B cell (primary cell): ENCODE measurements at regions not wholly inside any gene's neighbourhood (a gene's known extent, or its start where the extent isn't known, plus 50 kb on each side); places are given as distances from the start of the nearest gene placed in this dataset.
"Not testable (repeated sequence)": the region's sequence is repeated elsewhere in the genome, so short reads cannot be mapped to it uniquely, and the experiment has no call there.

ENCODE experiments used
- ATAC-seq: fragments of 200-7000 bp; cut with Tn5 transposase; one replicate; pipeline ENCODE4 v1.10.0; 2021; ENCODE audit warnings: low read depth, mild to moderate bottlenecking, moderate number of reproducible peaks, moderate library complexity
- CTCF ChIA-PET: fragments of 350-600 bp; sonication (Branson Sonifier 250); formaldehyde crosslinking; loops from one replicate; lab custom pipeline; 2021; ENCODE audit warnings: antibody characterized with exemption, inconsistent platforms; lab: Charles Lee
- POLR2A ChIA-PET: fragments of 350-600 bp; sonication (Branson Sonifier 250); formaldehyde crosslinking; loops from one replicate; lab custom pipeline; 2021; ENCODE audit warnings: antibody characterized with exemption; lab: Charles Lee
- DNase-seq: peaks from one replicate; pipeline ENCODE4 v3.0.0; 2013
- H2AFZ ChIP-seq: 2 replicates; pipeline ENCODE4 v1.6.1; 2012; ENCODE audit warnings: mild to moderate bottlenecking, low read depth, low read length; ENCODE audit not compliant: insufficient read depth, poor library complexity, severe bottlenecking
- H3K27ac ChIP-seq, 2 donors: 1 replicate in 1 of 2; 2 replicates in 1 of 2; pipeline ENCODE4 v1.5.1; 2012 to 2013; ENCODE audit warnings: low read length in 2 of 2, mild to moderate bottlenecking in 2 of 2, moderate library complexity in 1 of 2
- H3K27me3 ChIP-seq, 4 experiments: fragments of 200-600 bp in 1 of 4; sonication (generic) in 1 of 4; replicated peaks in 1 of 4; 1 replicate in 2 of 4; 2 replicates in 2 of 4; pipeline versions ENCODE4 v1.6.1 to v1.7.0; 2013 to 2016; ENCODE audit warnings: low read length in 3 of 4, mild to moderate bottlenecking in 2 of 4, mixed read lengths in 1 of 4, moderate library complexity in 1 of 4; ENCODE audit not compliant: insufficient read depth in 4 of 4, control insufficient read depth in 3 of 4; ENCODE audit errors: control extremely low read depth in 1 of 4
- H3K36me3 ChIP-seq, 2 experiments: replicated peaks in 1 of 2; 1 replicate in 1 of 2; 2 replicates in 1 of 2; pipeline versions ENCODE4 v1.6.1 to v1.7.1; 2013; ENCODE audit warnings: low read length in 1 of 2; ENCODE audit not compliant: insufficient read depth in 2 of 2, control insufficient read depth in 1 of 2; ENCODE audit errors: control extremely low read depth in 1 of 2, extremely low read depth in 1 of 2
- H3K4me1 ChIP-seq, 2 donors: fragments of 200-600 bp in 1 of 2; sonication (generic) in 1 of 2; 1 replicate in 1 of 2; 2 replicates in 1 of 2; pipeline versions ENCODE4 v1.5.1 to v1.6.1; 2013 to 2017; ENCODE audit warnings: low read length in 2 of 2; ENCODE audit not compliant: control insufficient read depth in 2 of 2, insufficient read depth in 2 of 2
- H3K4me2 ChIP-seq: replicated peaks from 2 replicates; pipeline ENCODE3; 2012; ENCODE audit warnings: mild to moderate bottlenecking, low read depth, low read length; ENCODE audit not compliant: poor library complexity, severe bottlenecking
- H3K4me3 ChIP-seq, 5 experiments: fragments of 200-600 bp in 1 of 5; sonication (generic) in 1 of 5; 1 replicate in 3 of 5; 2 replicates in 2 of 5; pipeline versions ENCODE4 v1.5.1 to v1.7.0; 2011 to 2016; ENCODE audit warnings: low read length in 4 of 5, mild to moderate bottlenecking in 4 of 5, low read depth in 2 of 5, control low read depth in 1 of 5, moderate library complexity in 1 of 5; ENCODE audit not compliant: insufficient read depth in 1 of 5; ENCODE audit errors: control extremely low read depth in 1 of 5, extremely low read depth in 1 of 5
- H3K79me2 ChIP-seq: fragments of 200-600 bp; sonication (generic); one replicate; pipeline ENCODE4 v1.6.0; 2016; ENCODE audit warnings: low read length; ENCODE audit not compliant: control insufficient read depth, insufficient read depth
- H3K9ac ChIP-seq: fragments of 200-600 bp; sonication (generic); 2 replicates; pipeline ENCODE4 v1.6.1; 2017; ENCODE audit warnings: mild to moderate bottlenecking, low read length, moderate library complexity
- H3K9me3 ChIP-seq, 3 donors: one replicate each; pipeline versions ENCODE4 v1.6.1 to v1.7.1; 2013; ENCODE audit warnings: low read length in 2 of 3; ENCODE audit not compliant: control insufficient read depth in 2 of 3, insufficient read depth in 1 of 3; ENCODE audit errors: control extremely low read depth in 1 of 3
- H4K20me1 ChIP-seq: 2 replicates; pipeline ENCODE4 v1.6.0; 2012; ENCODE audit warnings: mild to moderate bottlenecking, low read length; ENCODE audit not compliant: insufficient read depth, control insufficient read depth, poor library complexity, severe bottlenecking
- H3K27ac Mint-ChIP-seq: one replicate; pipeline ENCODE4 v1.8.0; 2021; ENCODE audit warnings: mixed read lengths
- H3K27me3 Mint-ChIP-seq: one replicate; pipeline ENCODE4 v1.8.0; 2021; ENCODE audit warnings: mixed read lengths
- H3K4me1 Mint-ChIP-seq: one replicate; pipeline ENCODE4 v1.8.0; 2021; ENCODE audit warnings: mixed read lengths
- H3K4me3 Mint-ChIP-seq: one replicate; pipeline ENCODE4 v1.8.0; 2021; ENCODE audit warnings: mixed read lengths
- H3K9me3 Mint-ChIP-seq: one replicate; pipeline ENCODE4 v1.8.0; 2022; ENCODE audit warnings: mixed read lengths; ENCODE audit not compliant: insufficient read depth
- CTCF ChIP-seq: fragments of 200-600 bp; IDR thresholded peaks from one replicate; pipeline ENCODE4 v1.8.0; 2022; ENCODE audit warnings: antibody characterized with exemption, mild to moderate bottlenecking
- EZH2 ChIP-seq: IDR thresholded peaks from 2 replicates; pipeline ENCODE4 v1.6.1; 2012; ENCODE audit warnings: borderline replicate concordance, low read depth, mild to moderate bottlenecking, moderate library complexity, low read length; ENCODE audit not compliant: insufficient read depth, poor library complexity, severe bottlenecking
- WGBS: methylation state at CpG from one replicate; pipeline ENCODE4 v1.1.5; 2013; ENCODE audit warnings: missing lambda C conversion rate; ENCODE audit not compliant: insufficient coverage; 5-methylcytosine and 5-hydroxymethylcytosine counted together
- intact Hi-C: fragments of 100-400 bp; cut with micrococcal nuclease; formaldehyde crosslinking; loops from one replicate; pipeline ENCODE4 v1.10.0; 2022

DNA sequence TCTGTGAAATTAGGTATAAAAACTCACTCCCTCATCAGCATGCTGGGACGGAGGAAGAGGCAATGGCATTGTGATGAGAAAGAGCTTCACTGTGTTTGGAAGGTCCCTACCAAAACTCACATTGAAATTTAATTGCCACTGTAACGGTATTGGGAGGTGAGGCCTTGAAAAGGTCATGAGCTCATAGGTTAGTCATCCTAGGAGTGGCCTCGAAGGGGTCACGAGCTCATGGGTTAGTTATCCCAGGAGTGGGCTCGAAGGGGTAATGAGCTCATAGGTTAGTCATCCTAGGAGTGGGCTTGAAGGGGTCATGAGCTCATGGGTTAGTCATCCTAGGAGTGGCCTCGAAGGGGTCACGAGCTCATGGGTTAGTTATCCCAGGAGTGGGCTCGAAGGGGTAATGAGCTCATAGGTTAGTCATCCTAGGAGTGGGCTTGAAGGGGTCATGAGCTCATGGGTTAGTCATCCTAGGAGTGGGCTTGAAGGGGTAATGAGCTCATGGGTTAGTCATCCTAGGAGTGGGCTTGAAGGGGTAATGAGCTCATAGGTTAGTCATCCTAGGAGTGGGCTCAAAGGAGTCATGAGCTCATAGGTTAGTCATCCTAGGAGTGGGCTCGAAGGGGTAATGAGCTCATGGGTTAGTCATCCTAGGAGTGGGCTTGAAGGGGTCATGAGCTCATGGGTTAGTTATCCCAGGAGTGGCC, 582.7 kb downstream of the GLRX3 start:
- H3K9ac ChIP-seq, CTCF ChIA-PET, H3K27ac ChIP-seq, H4K20me1 ChIP-seq, H3K79me2 ChIP-seq, H3K4me3 Mint-ChIP-seq, ATAC-seq, POLR2A ChIA-PET, H3K27ac Mint-ChIP-seq, H3K27me3 ChIP-seq, H3K4me2 ChIP-seq, H2AFZ ChIP-seq, H3K4me3 ChIP-seq, H3K36me3 ChIP-seq, H3K9me3 Mint-ChIP-seq, DNase-seq, H3K4me1 Mint-ChIP-seq, H3K9me3 ChIP-seq, H3K27me3 Mint-ChIP-seq, intact Hi-C loops, H3K4me1 ChIP-seq: not testable (repeated sequence)
- 80% methylated on average over 3 of the region's 9 CpGs for WGBS

DNA sequence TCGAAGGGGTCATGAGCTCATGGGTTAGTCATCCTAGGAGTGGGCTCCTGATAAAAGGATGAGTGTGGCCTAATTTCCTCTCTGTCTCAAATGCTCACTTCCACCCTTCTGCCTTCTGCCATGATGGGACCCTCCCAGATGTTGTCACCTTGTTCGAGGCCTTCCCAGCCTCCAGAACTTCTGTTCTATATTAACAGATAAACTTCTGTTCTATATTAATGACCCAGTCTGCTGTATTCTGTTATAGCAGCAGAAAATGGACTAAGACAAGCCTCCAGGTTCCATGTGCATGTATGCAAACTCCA, 583.2 kb downstream of the GLRX3 start:
- no peak overlapping the region for H3K27ac Mint-ChIP-seq
- ChIA-PET POLR2A (no interaction called here), CTCF (no interaction called here)
- intact Hi-C loops, result no loop called here
- Histone ChIP-seq H4K20me1 (no peaks in the 10 kb centered on the region), H3K79me2 (no peaks in the 10 kb centered on the region), H3K27me3 (no peaks in the 10 kb centered on the region), H3K4me1 (no peaks in the 10 kb centered on the region), H3K4me3 (no peak overlapping the region), H3K9me3 (peaks cover 0 to 3% (median 0%) of the 10 kb centered on the region in 3 donors), H3K36me3 (no peaks in the 10 kb centered on the region), H3K4me2 (no peak overlapping the region), H3K27ac (no peak overlapping the region), H3K9ac (no peak overlapping the region), H2AFZ (no peak overlapping the region)
- TF ChIP-seq EZH2 (no peak), CTCF (no peak)
- ATAC-seq (no peak), DNase-seq (no peak)
- no peaks in the 10 kb centered on the region for H3K9me3 Mint-ChIP-seq
- H3K27me3 Mint-ChIP-seq, result no peaks in the 10 kb centered on the region
- no peak overlapping the region for H3K4me3 Mint-ChIP-seq
- H3K4me1 Mint-ChIP-seq, result no peaks in the 10 kb centered on the region
- no CpG with 5 or more reads among the region's 2 CpGs for WGBS
